ENCODE measurements at regions not wholly inside any gene's neighbourhood (a gene's known extent, or its start where the extent isn't known, plus 50 kb on each side); places are given as distances from the start of the nearest gene placed in this dataset.

DNA sequence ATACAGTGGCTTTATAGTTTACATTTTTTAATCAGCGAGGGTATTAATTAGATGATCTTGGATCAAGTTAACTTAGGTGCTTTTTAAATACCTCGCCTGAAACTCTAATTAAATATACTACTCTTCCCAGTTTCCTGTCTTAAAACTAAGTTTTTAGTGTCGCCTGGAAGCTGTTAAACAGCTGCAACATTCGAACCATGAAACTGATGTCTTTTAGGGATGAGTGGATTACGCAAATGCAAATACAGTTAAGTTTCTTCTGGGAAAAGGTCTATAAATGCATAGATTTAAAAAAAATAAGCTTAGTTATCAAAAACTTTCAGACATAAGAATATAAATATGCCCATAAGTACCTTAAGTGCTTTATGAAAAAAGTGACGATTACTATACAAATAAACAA, 228.3 kb downstream of the PTPRC start:
- ATAC-seq (no peak), FAIRE-seq (no peak), DNase-seq (no peak)
- intact Hi-C loops (cut with DNase I): no loop called here
- Histone ChIP-seq H3K27me3 (no peaks in the 10 kb centered on the region), H3K9me3 (no peaks in the 10 kb centered on the region), H3K4me3 (no peak overlapping the region), H3K4me1 (no peaks in the 10 kb centered on the region), H3K36me3 (no peaks in the 10 kb centered on the region), H3K27ac (no peak overlapping the region)
- 70 to 86% methylated on average over 6 of the region's 6 CpGs for WGBS, 2 donors
- TF ChIP-seq, protein P1, sequence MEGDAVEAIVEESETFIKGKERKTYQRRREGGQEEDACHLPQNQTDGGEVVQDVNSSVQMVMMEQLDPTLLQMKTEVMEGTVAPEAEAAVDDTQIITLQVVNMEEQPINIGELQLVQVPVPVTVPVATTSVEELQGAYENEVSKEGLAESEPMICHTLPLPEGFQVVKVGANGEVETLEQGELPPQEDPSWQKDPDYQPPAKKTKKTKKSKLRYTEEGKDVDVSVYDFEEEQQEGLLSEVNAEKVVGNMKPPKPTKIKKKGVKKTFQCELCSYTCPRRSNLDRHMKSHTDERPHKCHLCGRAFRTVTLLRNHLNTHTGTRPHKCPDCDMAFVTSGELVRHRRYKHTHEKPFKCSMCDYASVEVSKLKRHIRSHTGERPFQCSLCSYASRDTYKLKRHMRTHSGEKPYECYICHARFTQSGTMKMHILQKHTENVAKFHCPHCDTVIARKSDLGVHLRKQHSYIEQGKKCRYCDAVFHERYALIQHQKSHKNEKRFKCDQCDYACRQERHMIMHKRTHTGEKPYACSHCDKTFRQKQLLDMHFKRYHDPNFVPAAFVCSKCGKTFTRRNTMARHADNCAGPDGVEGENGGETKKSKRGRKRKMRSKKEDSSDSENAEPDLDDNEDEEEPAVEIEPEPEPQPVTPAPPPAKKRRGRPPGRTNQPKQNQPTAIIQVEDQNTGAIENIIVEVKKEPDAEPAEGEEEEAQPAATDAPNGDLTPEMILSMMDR (IDR thresholded peaks at IDR 0.05): no peak

DNA sequence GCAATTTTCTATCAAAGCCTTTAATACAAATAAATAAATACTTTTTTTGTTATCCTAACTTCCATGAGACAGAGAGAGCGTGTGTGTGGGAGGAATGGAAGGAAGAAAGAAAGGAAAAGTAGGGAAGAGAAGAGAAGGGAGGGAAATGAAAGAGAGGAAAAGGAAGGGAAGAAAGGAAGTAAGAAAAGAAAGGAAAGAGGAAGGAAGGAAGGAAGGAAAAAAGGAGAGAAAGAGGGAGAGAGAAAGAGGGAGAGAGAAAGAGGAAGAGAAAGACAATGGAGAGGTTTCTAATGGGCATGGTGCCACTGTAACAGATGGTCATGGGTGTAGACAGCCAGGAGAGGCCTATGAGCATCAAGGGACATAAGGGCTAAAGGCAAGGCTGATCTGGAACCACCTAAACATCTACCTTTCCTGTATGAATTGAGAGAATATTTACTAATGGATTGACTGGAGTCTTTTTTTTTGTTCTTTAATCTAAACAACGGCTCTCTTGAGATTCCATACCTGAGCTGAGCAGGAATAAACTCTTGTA, 234.9 kb downstream of the PTPRC start:
- WGBS, 2 donors: 86 to 95% methylated on average over 2 of the region's 2 CpGs
- intact Hi-C loops (cut with DNase I): no loop called here
- Histone ChIP-seq H3K27ac (no peak overlapping the region), H3K4me3 (no peak overlapping the region), H3K4me1 (no peaks in the 10 kb centered on the region), H3K9me3 (no peaks in the 10 kb centered on the region), H3K36me3 (no peaks in the 10 kb centered on the region), H3K27me3 (no peaks in the 10 kb centered on the region)
- FAIRE-seq: no peak
- no peak for ATAC-seq
- no peak for DNase-seq
- TF ChIP-seq, protein P1 (IDR thresholded peaks at IDR 0.05): no peak

DNA sequence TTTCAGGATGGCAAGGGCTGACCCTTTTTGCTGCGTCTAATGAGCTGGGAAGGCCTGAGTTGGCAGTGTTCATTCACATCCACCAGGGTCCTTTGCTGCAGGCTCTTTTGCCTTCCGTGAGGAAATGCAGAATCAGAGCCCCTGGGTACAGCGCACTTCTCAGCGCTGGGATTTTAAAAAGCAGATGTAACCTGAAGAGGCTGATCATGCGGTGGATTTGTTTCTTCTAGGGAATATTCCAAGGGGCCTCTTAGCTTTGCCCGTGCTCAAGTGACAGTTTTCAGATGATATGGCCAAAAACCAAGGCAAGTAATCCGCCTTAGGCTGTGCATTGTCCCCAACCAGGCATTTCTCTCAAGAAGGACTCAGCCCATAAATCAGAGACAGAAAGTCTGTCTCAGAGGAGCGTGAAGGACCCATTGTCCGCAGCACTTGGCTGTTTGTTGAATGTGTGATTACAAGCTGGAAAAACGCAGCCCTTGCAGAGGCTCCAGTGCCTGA, 237.6 kb downstream of the PTPRC start:
- H3K4me1 ChIP-seq: peaks cover 0 to 2% (median 0%) of the 10 kb centered on the region in 3 donors
- TF ChIP-seq, protein P1 (IDR thresholded peaks at IDR 0.05): no peak
- intact Hi-C loops (cut with DNase I): no loop called here
- DNase-seq (no peak), ATAC-seq (no peak), FAIRE-seq (no peak)
- H3K27ac ChIP-seq: no peak overlapping the region
- H3K36me3 ChIP-seq: no peaks in the 10 kb centered on the region
- no peaks in the 10 kb centered on the region for H3K27me3 ChIP-seq
- 87 to 90% methylated on average over 10 of the region's 10 CpGs for WGBS, 2 donors
- no peak overlapping the region for H3K4me3 ChIP-seq
- no peaks in the 10 kb centered on the region for H3K9me3 ChIP-seq

DNA sequence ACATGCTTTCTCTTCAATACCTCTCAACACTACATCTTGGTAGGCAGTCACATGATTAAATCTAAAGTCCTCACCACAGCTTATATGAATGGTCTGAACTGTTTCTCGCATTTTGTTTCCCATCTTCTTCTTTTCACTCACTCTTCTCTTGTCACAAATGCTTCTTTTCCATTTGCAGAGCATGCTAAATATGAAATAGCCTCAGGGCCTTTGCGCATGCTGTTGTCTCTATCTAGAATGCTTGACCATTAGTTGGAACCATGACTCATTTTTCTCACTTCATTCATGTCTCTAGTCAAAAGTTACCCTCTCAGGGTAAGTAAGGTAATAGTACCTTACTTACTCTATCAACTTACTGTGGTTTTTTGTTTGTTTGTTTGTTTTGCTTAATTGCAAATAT, 239.7 kb downstream of the PTPRC start:
- H3K4me3 ChIP-seq: no peak overlapping the region
- no peaks in the 10 kb centered on the region for H3K9me3 ChIP-seq
- H3K4me1 ChIP-seq: peaks cover 0 to 2% (median 2%) of the 10 kb centered on the region in 3 donors
- no peaks in the 10 kb centered on the region for H3K36me3 ChIP-seq
- no peak for ATAC-seq
- no peaks in the 10 kb centered on the region for H3K27me3 ChIP-seq
- intact Hi-C loops (cut with DNase I): no loop called here
- whole genome bisulfite sequencing, 2 donors: 95 to 97% methylated on average over 2 of the region's 2 CpGs
- no peak overlapping the region for H3K27ac ChIP-seq
- DNase-seq: no peak
- FAIRE-seq: no peak
- TF ChIP-seq, protein P1 (IDR thresholded peaks at IDR 0.05): no peak

DNA sequence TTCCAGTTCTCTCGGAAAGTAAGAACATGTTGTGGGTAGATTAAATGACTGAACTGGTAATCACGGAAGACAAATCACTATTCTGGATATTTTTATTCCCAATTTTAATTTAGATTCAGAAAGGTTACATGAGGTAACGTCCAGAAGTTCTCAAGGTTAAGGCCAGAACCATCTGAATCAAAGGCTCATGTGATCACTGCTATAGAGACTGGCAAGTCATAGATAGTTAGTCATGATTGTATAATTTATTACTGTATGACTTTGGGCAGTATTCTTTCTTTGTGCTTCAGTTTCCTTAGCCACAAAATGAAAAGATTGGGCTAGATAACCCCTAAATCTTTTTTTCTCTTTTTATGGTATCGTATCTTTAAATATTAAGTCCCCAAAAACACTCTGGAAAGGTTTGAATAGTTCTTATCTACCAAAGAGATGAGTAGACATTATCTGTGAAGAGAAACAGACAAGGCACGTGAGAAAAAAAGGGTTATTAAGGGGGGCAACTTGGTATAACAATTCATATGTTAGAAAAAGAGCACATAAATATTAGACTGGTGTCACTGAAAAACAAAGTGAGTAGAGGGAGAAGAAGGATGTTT, 241.0 kb downstream of the PTPRC start:
- no peak for DNase-seq
- WGBS, 2 donors: 86 to 92% methylated on average over 5 of the region's 5 CpGs
- TF ChIP-seq, protein P1 (IDR thresholded peaks at IDR 0.05): no peak
- ATAC-seq: no peak
- Histone ChIP-seq H3K27ac (no peak overlapping the region), H3K4me1 (peaks cover 0 to 2% (median 2%) of the 10 kb centered on the region in 3 donors), H3K9me3 (no peaks in the 10 kb centered on the region), H3K27me3 (no peaks in the 10 kb centered on the region), H3K4me3 (no peak overlapping the region), H3K36me3 (no peaks in the 10 kb centered on the region)
- intact Hi-C loops (cut with DNase I): no loop called here
- no peak for FAIRE-seq
